Globus pallidus (tissue), 1 donor: ENCODE measurements at regions not wholly inside any gene's neighbourhood (a gene's known extent, or its start where the extent isn't known, plus 50 kb on each side); places are given as distances from the start of the nearest gene placed in this dataset.
A peak's percentile ranks its signal among the peaks of the same experiment; 100 is the strongest.
"Not testable (repeated sequence)": the region's sequence is repeated elsewhere in the genome, so short reads cannot be mapped to it uniquely, and the experiment has no call there.

Source experiments
- DNase-seq: peaks from one replicate; pipeline ENCODE4 v3.0.0-alpha.2; 2015; ENCODE audit warnings: low spot score

GRCh38 chr14:106414464-106414863 is 888.1 kb downstream of the TMEM121 start:
- no peak for DNase-seq

DNA sequence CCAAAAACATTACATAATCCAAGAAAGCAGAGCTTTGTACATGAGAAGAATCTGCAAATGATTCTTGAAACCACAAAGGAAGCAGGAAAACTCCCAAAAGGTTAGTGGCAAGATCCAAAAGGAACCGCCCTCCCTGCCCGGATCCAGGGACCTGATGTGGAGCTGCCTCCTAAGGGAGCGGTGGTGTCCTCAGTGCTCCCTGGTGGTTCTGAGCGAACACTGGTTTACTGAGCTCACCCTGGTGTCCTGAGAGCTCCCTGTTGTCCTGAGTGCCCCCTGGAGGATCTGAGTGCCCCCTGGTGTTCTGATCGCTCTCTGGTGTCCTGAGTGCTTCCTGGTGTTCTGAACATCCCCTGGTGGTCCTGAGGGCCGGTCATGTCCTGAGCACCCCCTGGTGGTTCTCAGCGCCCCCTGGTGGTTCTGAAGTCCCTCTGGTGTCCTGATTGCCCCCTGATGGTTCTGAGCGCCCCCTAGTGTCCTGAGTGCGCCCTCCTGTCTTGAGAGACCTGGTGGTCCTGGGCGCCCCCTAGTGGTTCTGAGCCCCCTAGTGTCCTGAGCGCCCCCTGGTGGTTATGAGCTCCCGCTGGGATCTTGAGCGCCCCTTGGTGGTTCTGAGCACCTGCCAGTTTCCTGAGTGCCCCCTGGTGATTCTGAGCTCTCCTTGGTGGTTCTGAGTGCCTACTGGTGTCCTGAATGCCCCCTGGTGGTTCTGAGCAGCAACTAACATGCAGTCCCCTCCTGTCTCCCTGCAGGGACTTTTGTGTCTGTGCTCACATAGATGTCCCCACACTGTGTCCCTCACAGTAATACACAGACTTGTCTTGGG is 891.1 kb downstream of the TMEM121 start:
- no peak for DNase-seq

DNA sequence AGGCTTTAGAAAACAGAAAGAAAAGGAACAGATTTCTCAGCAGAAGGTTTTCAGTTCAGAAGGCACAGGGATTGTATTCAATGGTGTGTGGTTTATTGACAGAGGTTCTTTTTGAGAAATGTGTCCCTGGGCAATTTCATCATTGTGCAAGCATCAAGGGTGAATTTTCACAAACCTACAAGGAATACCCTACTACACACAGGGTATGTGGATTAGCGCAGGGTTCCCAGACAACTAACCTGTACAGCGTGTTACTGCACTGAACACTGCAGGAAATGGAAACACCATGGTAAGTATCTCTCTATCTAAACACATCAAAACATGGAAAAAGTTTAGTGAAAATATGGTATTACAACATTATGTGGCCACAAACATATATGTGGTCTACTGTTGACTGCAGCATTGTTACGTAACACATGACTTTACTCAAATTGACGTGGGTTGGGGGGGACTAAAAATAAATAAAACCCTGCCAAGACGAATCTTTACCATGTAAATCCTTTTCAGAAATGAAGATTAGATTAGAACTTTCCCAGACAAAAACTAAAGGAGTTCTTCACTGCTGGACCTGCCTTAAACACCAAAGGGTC is 893.1 kb downstream of the TMEM121 start:
- no peak for DNase-seq

DNA sequence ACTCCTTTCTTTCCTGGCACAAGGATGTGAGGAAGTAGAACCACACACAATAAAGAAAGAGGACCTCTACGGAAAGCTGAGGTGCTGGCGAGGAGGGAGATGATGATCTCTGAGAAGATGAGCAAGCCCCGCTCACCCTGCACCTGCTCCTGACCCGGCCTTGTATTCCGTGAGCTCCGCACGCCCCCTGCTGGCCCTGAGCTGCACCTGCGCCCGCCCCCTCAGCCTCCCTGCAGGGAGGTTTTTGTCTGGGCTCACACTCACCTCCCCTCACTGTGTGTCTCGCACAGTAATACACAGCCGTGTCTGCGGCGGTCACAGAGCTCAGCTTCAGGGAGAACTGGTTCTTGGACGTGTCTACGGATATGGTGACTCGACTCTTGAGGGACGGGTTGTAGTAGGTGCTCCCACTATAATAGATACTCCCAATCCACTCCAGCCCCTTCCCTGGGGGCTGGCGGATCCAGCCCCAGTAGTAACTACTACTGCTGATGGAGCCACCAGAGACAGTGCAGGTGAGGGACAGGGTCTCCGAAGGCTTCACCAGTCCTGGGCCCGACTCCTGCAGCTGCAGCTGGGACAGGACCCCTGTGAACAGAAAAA is 895.1 kb downstream of the TMEM121 start:
- DNase-seq: not testable (repeated sequence)

- DNase-seq: no peak
Measured at GRCh38 chr14:106422066-106422465, 895.7 kb downstream of the TMEM121 start.

- not testable (repeated sequence) for DNase-seq
Measured at GRCh38 chr14:106425150-106425549, 898.8 kb downstream of the TMEM121 start.

- peak; percentile 24 for DNase-seq
Measured at GRCh38 chr14:106436310-106436905, 910.0 kb downstream of the TMEM121 start.

GRCh38 chr14:106442857-106443256 is 916.5 kb downstream of the TMEM121 start:
- no peak for DNase-seq

- no peak for DNase-seq
Measured at GRCh38 chr14:106455026-106455425, 928.6 kb downstream of the TMEM121 start.

DNA sequence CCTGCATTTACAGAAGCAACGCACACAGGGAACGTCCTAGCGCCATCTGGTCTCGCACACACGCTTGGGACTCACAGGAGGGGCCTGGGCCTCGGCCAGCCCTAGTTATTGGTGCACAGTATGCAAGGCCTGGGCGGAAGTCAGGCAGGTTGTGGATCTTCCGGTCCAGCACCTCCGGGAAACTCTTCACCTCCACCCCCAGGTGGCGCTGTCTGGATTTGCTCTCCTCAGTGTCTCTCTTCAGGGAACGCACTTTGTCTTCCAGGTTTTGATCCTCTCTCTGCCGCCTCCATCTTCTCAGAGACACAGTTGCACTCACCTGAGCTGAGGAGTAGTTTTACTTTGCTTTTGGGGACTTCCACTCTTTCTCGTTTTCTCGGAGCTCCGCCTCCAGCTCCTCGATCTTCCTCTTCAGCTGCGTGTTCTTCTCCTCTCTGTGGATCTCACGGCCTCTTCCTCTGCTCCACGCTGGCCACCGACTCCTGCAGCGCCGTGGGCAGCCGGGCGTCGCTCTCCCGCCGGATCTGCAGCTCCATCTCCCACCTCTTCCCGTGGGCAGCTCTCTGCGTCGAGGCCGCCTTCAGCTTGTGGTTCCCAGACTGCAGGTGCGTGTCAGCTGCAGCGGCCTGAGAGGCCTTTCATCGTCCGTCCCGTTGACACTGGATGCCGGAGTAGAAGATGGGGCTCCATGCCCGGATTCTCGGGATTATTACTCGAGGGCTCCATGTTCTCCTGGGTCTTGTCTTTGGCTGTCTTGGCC is 933.8 kb downstream of the TMEM121 start:
- no peak for DNase-seq

DNA sequence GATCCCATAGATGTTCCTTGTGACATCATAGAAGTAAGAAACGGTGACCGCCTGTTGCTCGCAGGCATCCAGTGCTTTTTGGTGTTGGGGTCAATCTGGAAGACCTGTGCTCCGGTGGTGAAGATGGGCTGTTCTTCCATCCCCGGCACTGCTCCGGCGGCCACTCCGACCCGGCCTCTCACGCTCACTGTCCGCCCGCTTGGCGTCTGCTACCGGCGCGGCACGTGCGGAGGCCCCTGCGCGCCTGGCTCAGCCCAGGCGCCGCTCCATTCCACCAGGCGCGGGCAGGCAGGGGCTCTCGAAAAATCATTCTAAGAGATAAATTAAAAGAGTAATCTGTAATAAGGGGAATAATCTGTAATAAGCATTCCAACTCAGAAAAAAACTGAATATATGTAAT is 934.5 kb downstream of the TMEM121 start:
- no peak for DNase-seq

GRCh38 chr14:106466483-106466882 is 940.1 kb downstream of the TMEM121 start:
- not testable (repeated sequence) for DNase-seq

- DNase-seq: not testable (repeated sequence)
Measured at GRCh38 chr14:106468869-106469268, 942.5 kb downstream of the TMEM121 start.

DNA sequence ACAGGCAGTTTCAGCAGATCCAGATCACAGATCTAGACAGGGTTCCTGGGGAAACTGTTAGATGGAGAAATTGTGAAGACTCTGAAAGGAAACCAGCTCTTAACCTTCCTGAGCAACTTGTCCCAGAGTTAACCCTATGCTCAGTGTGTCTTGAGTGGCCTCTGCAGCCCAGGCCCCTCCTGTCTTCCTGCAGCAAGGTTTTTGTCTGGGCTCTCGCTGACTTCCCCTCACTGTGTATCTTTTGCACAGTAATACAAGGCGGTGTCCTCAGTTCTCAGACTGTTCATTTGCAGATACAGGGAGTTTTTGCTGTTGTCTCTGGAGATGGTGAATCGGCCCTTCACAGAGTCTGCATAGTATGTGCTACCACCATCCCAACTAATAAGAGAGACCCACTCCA is 943.6 kb downstream of the TMEM121 start:
- not testable (repeated sequence) for DNase-seq

- not testable (repeated sequence) for DNase-seq
Measured at GRCh38 chr14:106474261-106475028, 948.1 kb downstream of the TMEM121 start.

GRCh38 chr14:106475214-106475613 is 948.8 kb downstream of the TMEM121 start:
- DNase-seq: not testable (repeated sequence)

DNA sequence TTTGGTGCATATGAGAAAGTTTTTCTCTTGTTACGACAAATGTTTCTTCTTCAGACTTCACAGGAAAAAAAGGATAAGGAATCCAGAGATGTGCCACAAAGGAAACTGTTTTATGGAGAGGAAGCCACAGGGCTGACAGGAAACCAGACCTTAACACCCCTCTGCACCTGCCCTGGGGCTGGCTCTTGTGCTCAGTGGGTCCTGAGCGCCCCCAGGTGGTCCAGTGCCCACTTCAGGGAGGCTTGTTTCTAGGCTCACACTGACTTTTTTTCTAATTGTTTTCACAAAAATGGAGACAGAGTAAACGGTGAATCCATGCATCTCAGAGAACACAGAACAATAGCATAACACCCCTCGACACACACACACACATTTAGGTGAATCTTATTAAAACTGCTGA is 951.2 kb downstream of the TMEM121 start:
- DNase-seq: not testable (repeated sequence)

DNA sequence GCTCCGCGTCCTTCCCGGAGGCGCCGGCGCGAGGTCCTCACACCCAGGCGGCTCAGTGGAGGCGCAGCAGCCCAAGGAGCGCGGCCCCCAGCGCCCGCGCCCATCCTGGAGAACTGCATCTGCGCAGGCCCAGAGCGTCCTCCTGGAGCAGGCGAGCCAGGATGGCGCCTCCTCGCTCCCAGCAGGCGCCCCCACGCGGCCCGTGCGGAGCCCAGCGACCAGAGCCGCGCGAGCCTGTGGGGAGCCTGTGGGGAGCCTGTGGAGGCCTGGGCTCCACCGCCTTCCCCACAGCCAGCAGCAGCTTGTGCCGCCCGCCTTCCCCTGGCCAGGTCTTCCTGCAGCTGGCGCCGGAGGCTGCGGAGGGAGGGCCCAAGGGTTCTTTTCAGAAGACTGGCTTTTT is 953.9 kb downstream of the TMEM121 start:
- DNase-seq: not testable (repeated sequence)

GRCh38 chr14:106482213-106482612 is 955.8 kb downstream of the TMEM121 start:
- DNase-seq: not testable (repeated sequence)

DNA sequence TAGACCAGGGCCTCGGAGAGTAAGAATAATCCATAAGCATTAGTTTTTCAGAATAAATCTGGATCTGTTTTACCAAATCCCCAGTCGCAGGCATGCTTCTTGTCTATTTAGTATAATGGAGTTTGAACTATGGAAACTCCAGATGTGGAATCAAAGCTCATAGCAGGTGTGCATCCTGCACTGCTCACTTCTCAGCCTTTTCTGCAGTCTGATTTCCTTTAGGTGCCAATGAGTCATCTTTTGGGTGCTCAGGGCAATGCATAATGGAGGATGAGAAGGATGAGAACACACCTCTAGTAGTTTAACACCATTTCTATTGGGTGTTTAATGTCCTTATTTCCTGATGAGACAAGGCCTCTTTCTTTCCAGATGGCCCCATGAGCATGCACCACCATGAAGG is 961.2 kb downstream of the TMEM121 start:
- no peak for DNase-seq

DNA sequence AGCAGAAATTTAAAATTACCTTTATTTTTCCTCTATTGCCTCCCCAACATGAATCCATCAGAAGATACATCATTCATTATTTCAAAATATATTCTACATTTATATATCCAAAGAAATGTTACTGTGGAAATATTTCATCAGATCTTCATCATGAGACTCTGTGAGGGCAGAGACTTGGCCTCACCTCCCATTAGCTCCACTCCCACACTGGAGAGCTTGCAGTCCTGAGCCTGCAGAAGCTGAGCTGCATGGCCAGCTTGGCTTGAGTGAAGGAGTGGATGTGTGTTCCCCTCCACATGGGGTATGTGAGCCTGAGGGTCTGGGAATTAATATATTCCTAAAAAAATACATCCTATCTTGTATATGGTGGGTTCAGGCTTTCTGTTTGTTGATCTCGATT is 961.9 kb downstream of the TMEM121 start:
- no peak for DNase-seq
